ENCODE measurements at regions not wholly inside any gene's neighbourhood (a gene's known extent, or its start where the extent isn't known, plus 50 kb on each side); places are given as distances from the start of the nearest gene placed in this dataset.

DNA sequence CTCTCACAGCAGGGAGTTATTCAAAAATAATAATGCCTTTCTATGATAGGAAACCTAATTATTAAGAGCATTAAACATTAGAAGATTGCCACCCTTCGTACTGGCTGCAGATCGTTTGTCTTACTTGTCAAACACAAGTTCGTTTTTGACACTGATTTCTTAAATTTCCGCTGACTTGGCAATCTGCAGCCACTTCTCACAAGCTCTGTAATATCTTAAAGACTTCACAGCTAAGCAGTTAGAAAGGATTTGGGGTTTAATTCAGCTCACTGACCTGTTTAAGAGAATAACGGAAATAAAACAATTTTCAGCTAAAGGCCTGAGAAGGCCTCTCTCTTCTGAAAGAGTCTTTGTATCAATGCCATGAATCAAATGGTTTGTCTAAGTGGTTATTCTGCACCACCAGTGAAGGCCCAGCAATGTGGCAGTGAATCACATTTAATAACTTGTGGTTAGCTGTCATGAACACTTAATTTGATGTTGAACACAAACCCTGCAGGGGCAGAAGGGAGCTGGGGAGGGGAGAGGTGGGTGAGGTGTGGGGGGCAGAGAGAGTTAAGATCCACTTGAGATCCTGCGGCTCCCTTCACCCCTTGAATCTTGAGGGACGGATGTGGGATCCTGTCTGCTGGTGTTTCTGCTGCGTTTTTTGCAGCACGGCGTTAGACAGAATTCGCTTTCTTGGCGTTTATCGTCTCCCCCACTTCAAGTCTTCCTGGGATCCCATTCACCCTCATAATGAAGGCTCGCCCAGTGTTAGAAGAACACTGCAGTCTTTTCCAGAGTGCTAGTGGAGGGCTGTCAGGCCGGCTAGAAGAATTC is 145.4 kb upstream of the SATB2 start:
- Histone ChIP-seq H3K4me1 (no peaks in the 10 kb centered on the region), H3K4me3 (peak overlapping the region in 1 of 4 donors; percentile 35), H3K27me3 (no peaks in the 10 kb centered on the region), H3K9me3 (no peaks in the 10 kb centered on the region), H3K36me3 (no peaks in the 10 kb centered on the region), H3K27ac (peak overlapping the region in 2 of 4 donors; percentile 34 to 53)
- no peak for DNase-seq (ENCODE audit: low spot score in 2 of 2)
- WGBS, 2 donors = 55 to 60% methylated on average over 15 of the region's 15 CpGs
- TF ChIP-seq EP300 (IDR thresholded peaks at IDR 0.05) = no peak
- no peak for TF ChIP-seq POLR2A (IDR thresholded peaks at IDR 0.05)
- TF ChIP-seq, protein P1, sequence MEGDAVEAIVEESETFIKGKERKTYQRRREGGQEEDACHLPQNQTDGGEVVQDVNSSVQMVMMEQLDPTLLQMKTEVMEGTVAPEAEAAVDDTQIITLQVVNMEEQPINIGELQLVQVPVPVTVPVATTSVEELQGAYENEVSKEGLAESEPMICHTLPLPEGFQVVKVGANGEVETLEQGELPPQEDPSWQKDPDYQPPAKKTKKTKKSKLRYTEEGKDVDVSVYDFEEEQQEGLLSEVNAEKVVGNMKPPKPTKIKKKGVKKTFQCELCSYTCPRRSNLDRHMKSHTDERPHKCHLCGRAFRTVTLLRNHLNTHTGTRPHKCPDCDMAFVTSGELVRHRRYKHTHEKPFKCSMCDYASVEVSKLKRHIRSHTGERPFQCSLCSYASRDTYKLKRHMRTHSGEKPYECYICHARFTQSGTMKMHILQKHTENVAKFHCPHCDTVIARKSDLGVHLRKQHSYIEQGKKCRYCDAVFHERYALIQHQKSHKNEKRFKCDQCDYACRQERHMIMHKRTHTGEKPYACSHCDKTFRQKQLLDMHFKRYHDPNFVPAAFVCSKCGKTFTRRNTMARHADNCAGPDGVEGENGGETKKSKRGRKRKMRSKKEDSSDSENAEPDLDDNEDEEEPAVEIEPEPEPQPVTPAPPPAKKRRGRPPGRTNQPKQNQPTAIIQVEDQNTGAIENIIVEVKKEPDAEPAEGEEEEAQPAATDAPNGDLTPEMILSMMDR (IDR thresholded peaks at IDR 0.05) = no peak

DNA sequence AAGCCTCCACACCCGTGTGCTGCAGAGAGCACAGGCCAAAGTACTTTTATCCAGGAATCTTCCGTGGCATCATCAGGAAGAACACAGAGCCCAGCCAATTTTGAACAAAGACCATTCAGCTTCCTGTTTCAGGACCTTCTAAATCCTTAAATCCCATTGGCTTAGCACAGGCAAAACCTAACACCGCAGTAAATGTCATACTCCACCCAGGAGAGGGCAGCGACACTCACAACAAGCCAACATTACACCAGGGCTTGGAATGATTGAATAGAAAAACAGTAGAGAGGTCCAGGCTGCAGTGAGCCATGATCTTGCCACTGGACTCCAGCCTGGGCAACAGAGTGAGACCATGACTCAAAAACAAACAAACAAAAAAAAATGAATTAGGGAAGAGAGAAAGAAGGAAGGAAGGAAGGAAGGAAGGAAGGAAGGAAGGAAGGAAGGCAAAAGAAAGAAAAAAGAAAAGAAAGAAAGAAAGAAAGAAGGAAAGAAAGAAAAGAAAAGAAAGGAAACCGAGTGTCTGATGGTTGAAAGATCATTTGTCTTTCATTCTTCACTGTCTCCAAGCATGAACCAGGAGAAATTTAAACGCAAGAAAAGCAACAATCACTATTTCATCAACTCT is 144.6 kb upstream of the SATB2 start:
- no peaks in the 10 kb centered on the region for H3K27me3 ChIP-seq
- H3K4me3 ChIP-seq = no peak overlapping the region
- no peak for DNase-seq (ENCODE audit: low spot score in 2 of 2)
- 45 to 57% methylated on average over 6 of the region's 6 CpGs for WGBS, 2 donors
- no peaks in the 10 kb centered on the region for H3K4me1 ChIP-seq
- H3K36me3 ChIP-seq = no peaks in the 10 kb centered on the region
- H3K27ac ChIP-seq = peak overlapping the region in 1 of 4 donors; percentile 53
- TF ChIP-seq POLR2A (IDR thresholded peaks at IDR 0.05) (no peak), EP300 (IDR thresholded peaks at IDR 0.05) (no peak)
- TF ChIP-seq, protein P1 (IDR thresholded peaks at IDR 0.05) = no peak
- no peaks in the 10 kb centered on the region for H3K9me3 ChIP-seq

DNA sequence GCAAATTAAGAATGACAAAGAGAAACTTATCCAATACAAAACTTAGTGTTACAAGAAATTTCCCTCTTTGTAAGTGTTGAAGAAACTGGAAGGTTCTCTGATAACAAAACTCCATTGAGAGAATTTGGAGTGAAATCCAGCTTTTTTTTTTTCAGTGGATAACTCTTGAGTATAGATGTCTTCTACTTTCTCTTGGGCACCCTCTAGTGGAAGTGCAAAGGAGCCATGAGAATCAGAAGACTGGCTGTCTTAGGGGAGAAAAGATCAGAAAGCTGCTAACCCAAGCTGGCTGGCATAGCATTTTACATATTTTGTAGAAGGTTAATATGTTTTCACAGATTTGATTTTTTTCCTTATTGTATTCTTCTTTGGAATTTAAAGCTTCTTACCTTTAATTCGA is 138.8 kb upstream of the SATB2 start:
- no peak for TF ChIP-seq POLR2A (IDR thresholded peaks at IDR 0.05)
- no peak for TF ChIP-seq EP300 (IDR thresholded peaks at IDR 0.05)
- TF ChIP-seq, protein P1 (IDR thresholded peaks at IDR 0.05) = peak in 2 of 5 experiments; percentile 5 to 16
- WGBS, 2 donors = 69 to 86% methylated on average over 1 of the region's 1 CpG
- H3K27ac ChIP-seq = no peak overlapping the region
- no peaks in the 10 kb centered on the region for H3K27me3 ChIP-seq
- no peak overlapping the region for H3K4me3 ChIP-seq
- H3K9me3 ChIP-seq = no peaks in the 10 kb centered on the region
- H3K36me3 ChIP-seq = no peaks in the 10 kb centered on the region
- no peaks in the 10 kb centered on the region for H3K4me1 ChIP-seq
- no peak for DNase-seq (ENCODE audit: low spot score in 2 of 2)

DNA sequence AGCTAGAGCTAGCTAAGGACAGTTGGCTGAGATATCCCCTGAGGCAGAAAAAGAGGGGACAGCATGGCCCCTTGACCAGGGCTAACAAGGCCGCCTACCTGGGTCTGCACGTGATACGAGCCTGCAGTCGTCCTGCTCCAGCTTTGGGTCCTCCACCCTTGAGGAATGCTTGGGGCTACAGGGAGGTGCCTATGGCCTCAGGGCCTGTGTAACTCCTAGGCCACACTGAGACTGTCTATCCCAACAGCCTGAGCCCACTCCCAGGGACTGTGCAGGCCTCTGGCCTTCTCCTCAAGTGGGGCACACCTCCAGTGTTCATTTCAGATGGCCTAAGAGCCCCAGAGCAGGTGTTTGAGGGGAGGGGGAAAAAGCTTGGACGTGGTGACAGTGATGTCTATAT is 136.7 kb upstream of the SATB2 start:
- Histone ChIP-seq H3K27me3 (no peaks in the 10 kb centered on the region), H3K36me3 (no peaks in the 10 kb centered on the region), H3K4me1 (peaks cover 0 to 5% (median 0%) of the 10 kb centered on the region in 4 donors), H3K9me3 (no peaks in the 10 kb centered on the region), H3K27ac (no peak overlapping the region), H3K4me3 (no peak overlapping the region)
- TF ChIP-seq, protein P1 (IDR thresholded peaks at IDR 0.05) = no peak
- TF ChIP-seq POLR2A (IDR thresholded peaks at IDR 0.05) = no peak
- TF ChIP-seq EP300 (IDR thresholded peaks at IDR 0.05) = no peak
- WGBS, 2 donors = 98% methylated on average over 4 of the region's 5 CpGs
- DNase-seq (ENCODE audit: low spot score in 2 of 2) = no peak

DNA sequence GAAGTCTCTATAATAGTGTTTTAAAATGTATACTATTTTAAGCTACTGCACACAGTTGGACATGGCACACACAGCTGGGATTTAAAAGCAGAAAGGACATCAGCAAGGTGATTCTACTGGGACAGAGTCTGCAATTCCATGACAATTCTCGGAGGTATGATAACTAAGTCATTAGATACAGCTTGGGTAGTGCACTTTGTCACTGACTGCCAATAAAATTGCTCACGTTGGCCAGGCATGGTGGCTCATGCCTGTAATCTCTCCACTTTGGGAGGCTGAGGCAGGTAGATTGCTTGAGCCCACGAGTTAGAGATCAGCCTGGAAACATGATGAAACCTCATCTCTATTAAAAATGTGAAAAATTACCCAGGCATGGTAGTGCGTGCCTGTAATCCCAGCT is 134.1 kb upstream of the SATB2 start:
- no peaks in the 10 kb centered on the region for H3K27me3 ChIP-seq
- no peaks in the 10 kb centered on the region for H3K9me3 ChIP-seq
- H3K4me3 ChIP-seq = no peak overlapping the region
- no peak for DNase-seq (ENCODE audit: low spot score in 2 of 2)
- TF ChIP-seq POLR2A (IDR thresholded peaks at IDR 0.05) (no peak), EP300 (IDR thresholded peaks at IDR 0.05) (no peak)
- TF ChIP-seq, protein P1 (IDR thresholded peaks at IDR 0.05) = no peak
- whole genome bisulfite sequencing, 2 donors = 87 to 88% methylated on average over 4 of the region's 4 CpGs
- H3K27ac ChIP-seq = no peak overlapping the region
- peaks cover 0 to 5% (median 0%) of the 10 kb centered on the region in 4 donors for H3K4me1 ChIP-seq
- H3K36me3 ChIP-seq = no peaks in the 10 kb centered on the region
